HEK293 (cell line): ENCODE measurements at regions not wholly inside any gene's neighbourhood (a gene's known extent, or its start where the extent isn't known, plus 50 kb on each side); places are given as distances from the start of the nearest gene placed in this dataset.

Experiments used
- CTCF ChIA-PET: fragments of 350-600 bp; formaldehyde crosslinking; extraction: SDS; loops from one replicate; lab custom pipeline; 2021; ENCODE audit warnings: antibody characterized with exemption; lab: Yijun Ruan, JAX
- POLR2A ChIA-PET: fragments of 300-600 bp; formaldehyde crosslinking; extraction: SDS; loops from one replicate; lab custom pipeline; 2020; ENCODE audit warnings: antibody characterized with exemption, inconsistent platforms; lab: Yijun Ruan, JAX
- H3K27ac ChIP-seq: fragments of 200-500 bp; sonication (Bioruptor generic); 2 replicates; pipeline ENCODE4 v1.5.1; 2014; ENCODE audit warnings: low read depth, low read length, control low read depth, inconsistent platforms; ENCODE audit errors: extremely low read depth
- H3K36me3 ChIP-seq, 2 experiments: fragments of 200-500 bp in 1 of 2; sonication (Bioruptor generic) in 1 of 2; 1 replicate in 1 of 2; 2 replicates in 1 of 2; pipeline ENCODE4 v1.5.1; 2014 to 2017; ENCODE audit warnings: inconsistent platforms in 2 of 2, low read length in 2 of 2; ENCODE audit not compliant: control insufficient read depth in 2 of 2, insufficient read depth in 1 of 2
- H3K4me1 ChIP-seq: fragments of 200-500 bp; sonication (Bioruptor generic); 2 replicates; pipeline ENCODE4 v1.5.1; 2014; ENCODE audit warnings: mild to moderate bottlenecking, low read length, inconsistent platforms; ENCODE audit not compliant: control insufficient read depth, insufficient read depth
- H3K4me3 ChIP-seq: 2 replicates; pipeline ENCODE4 v1.5.1; 2011; ENCODE audit warnings: low read depth, mild to moderate bottlenecking, control low read depth, low read length, moderate library complexity
- H3K9me3 ChIP-seq: fragments of 200-500 bp; sonication (Bioruptor generic); 2 replicates; pipeline ENCODE4 v1.5.1; 2014; ENCODE audit warnings: low read depth, low read length, inconsistent platforms; ENCODE audit not compliant: control insufficient read depth, insufficient read depth
- GLIS1 ChIP-seq: fragments of 450-650 bp; formaldehyde crosslinking; IDR thresholded peaks from 2 replicates; pipeline ENCODE4 v1.5.1; 2016; ENCODE audit warnings: missing biosample characterization, missing genetic modification characterization
- ZNF10 ChIP-seq: fragments of 450-650 bp; formaldehyde crosslinking; IDR thresholded peaks from 2 replicates; pipeline ENCODE4 v1.5.1; 2017; ENCODE audit warnings: missing biosample characterization, missing genetic modification characterization
- ZNF121 ChIP-seq: fragments of 450-650 bp; formaldehyde crosslinking; IDR thresholded peaks from 2 replicates; pipeline ENCODE4 v1.5.1; 2016; ENCODE audit warnings: missing biosample characterization, missing genetic modification characterization
- ZNF146 ChIP-seq: fragments of 450-650 bp; formaldehyde crosslinking; IDR thresholded peaks from 2 replicates; pipeline ENCODE4 v1.5.1; 2016; ENCODE audit warnings: missing biosample characterization, missing genetic modification characterization
- ZNF223 ChIP-seq: fragments of 450-650 bp; formaldehyde crosslinking; IDR thresholded peaks from 2 replicates; pipeline ENCODE4 v1.5.1; 2016; ENCODE audit warnings: missing biosample characterization, missing genetic modification characterization
- ZNF324 ChIP-seq: fragments of 450-650 bp; formaldehyde crosslinking; IDR thresholded peaks from 2 replicates; pipeline ENCODE4 v1.5.1; 2016; ENCODE audit warnings: missing biosample characterization, missing genetic modification characterization
- ZNF473 ChIP-seq: fragments of 450-650 bp; formaldehyde crosslinking; IDR thresholded peaks from 2 replicates; pipeline ENCODE4 v1.5.1; 2017; ENCODE audit warnings: missing biosample characterization, missing genetic modification characterization
- ZNF558 ChIP-seq: fragments of 450-650 bp; formaldehyde crosslinking; IDR thresholded peaks from 2 replicates; pipeline ENCODE4 v1.5.1; 2016; ENCODE audit warnings: missing biosample characterization, missing genetic modification characterization
- ZNF658 ChIP-seq: fragments of 450-650 bp; formaldehyde crosslinking; IDR thresholded peaks from 2 replicates; pipeline ENCODE4; 2016; ENCODE audit warnings: missing biosample characterization, missing genetic modification characterization
- ZSCAN23 ChIP-seq: fragments of 450-650 bp; formaldehyde crosslinking; IDR thresholded peaks from 2 replicates; pipeline ENCODE4 v1.5.1; 2016; ENCODE audit warnings: missing biosample characterization, missing genetic modification characterization
- TF ChIP-seq, protein P1 (sequence below): fragments of 450-650 bp; formaldehyde crosslinking; IDR thresholded peaks from 2 replicates; pipeline ENCODE4 v1.5.1; 2016; ENCODE audit warnings: missing biosample characterization, missing genetic modification characterization, borderline replicate concordance
- TF ChIP-seq, protein P2 (sequence below): fragments of 450-650 bp; formaldehyde crosslinking; conservative IDR thresholded peaks from 2 replicates; pipeline ENCODE4 v1.5.1; 2016; ENCODE audit warnings: low read depth, missing biosample characterization, missing genetic modification characterization
- TF ChIP-seq, protein P3 (sequence below): fragments of 450-650 bp; formaldehyde crosslinking; IDR thresholded peaks from 2 replicates; pipeline ENCODE4 v1.5.1; 2016; ENCODE audit warnings: missing biosample characterization, missing genetic modification characterization
- TF ChIP-seq, protein P4 (sequence below): fragments of 450-650 bp; formaldehyde crosslinking; IDR thresholded peaks from 2 replicates; pipeline ENCODE4 v1.5.0; 2017; ENCODE audit warnings: missing biosample characterization, missing genetic modification characterization, borderline replicate concordance
- TF ChIP-seq, protein P5 (sequence below): fragments of 450-650 bp; formaldehyde crosslinking; IDR thresholded peaks from 2 replicates; pipeline ENCODE4 v1.5.1; 2016; ENCODE audit warnings: missing biosample characterization, missing genetic modification characterization
- TF ChIP-seq, protein P6 (sequence below): fragments of 450-650 bp; formaldehyde crosslinking; IDR thresholded peaks from 2 replicates; pipeline ENCODE4 v1.5.1; 2016; ENCODE audit warnings: missing biosample characterization, missing genetic modification characterization

DNA sequence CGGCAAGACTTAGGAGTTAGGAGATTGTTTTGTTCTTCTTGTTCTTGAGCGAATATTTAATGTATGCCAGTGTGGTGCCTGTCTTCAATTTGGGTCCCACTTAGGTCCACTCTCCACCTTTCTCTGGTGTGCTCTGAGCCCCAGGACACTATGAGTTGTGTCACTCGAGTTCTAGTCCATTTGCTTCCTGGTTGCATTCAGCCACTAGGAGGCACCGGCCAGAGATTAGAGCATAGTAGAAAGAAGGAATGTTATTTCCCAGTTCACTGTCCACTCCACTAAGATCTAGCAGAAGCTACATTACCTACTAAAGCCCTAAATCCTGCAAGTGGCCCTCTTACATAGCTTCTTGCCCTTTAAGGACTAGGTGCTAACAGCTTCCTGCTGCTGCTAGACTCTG is 326.9 kb downstream of the NAF1 start:
- POLR2A ChIA-PET = no interaction called here
- Histone ChIP-seq H3K36me3 (no peaks in the 10 kb centered on the region), H3K27ac (no peak overlapping the region), H3K4me3 (no peak overlapping the region), H3K9me3 (no peaks in the 10 kb centered on the region), H3K4me1 (no peaks in the 10 kb centered on the region)
- TF ChIP-seq, protein P1, sequence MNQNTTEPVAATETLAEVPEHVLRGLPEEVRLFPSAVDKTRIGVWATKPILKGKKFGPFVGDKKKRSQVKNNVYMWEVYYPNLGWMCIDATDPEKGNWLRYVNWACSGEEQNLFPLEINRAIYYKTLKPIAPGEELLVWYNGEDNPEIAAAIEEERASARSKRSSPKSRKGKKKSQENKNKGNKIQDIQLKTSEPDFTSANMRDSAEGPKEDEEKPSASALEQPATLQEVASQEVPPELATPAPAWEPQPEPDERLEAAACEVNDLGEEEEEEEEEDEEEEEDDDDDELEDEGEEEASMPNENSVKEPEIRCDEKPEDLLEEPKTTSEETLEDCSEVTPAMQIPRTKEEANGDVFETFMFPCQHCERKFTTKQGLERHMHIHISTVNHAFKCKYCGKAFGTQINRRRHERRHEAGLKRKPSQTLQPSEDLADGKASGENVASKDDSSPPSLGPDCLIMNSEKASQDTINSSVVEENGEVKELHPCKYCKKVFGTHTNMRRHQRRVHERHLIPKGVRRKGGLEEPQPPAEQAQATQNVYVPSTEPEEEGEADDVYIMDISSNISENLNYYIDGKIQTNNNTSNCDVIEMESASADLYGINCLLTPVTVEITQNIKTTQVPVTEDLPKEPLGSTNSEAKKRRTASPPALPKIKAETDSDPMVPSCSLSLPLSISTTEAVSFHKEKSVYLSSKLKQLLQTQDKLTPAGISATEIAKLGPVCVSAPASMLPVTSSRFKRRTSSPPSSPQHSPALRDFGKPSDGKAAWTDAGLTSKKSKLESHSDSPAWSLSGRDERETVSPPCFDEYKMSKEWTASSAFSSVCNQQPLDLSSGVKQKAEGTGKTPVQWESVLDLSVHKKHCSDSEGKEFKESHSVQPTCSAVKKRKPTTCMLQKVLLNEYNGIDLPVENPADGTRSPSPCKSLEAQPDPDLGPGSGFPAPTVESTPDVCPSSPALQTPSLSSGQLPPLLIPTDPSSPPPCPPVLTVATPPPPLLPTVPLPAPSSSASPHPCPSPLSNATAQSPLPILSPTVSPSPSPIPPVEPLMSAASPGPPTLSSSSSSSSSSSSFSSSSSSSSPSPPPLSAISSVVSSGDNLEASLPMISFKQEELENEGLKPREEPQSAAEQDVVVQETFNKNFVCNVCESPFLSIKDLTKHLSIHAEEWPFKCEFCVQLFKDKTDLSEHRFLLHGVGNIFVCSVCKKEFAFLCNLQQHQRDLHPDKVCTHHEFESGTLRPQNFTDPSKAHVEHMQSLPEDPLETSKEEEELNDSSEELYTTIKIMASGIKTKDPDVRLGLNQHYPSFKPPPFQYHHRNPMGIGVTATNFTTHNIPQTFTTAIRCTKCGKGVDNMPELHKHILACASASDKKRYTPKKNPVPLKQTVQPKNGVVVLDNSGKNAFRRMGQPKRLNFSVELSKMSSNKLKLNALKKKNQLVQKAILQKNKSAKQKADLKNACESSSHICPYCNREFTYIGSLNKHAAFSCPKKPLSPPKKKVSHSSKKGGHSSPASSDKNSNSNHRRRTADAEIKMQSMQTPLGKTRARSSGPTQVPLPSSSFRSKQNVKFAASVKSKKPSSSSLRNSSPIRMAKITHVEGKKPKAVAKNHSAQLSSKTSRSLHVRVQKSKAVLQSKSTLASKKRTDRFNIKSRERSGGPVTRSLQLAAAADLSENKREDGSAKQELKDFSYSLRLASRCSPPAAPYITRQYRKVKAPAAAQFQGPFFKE (tag by site-specific recombination) = no peak
- TF ChIP-seq ZNF658 (tag by site-specific recombination) (no peak), ZNF146 (tag by site-specific recombination) (no peak)
- TF ChIP-seq, protein P2, sequence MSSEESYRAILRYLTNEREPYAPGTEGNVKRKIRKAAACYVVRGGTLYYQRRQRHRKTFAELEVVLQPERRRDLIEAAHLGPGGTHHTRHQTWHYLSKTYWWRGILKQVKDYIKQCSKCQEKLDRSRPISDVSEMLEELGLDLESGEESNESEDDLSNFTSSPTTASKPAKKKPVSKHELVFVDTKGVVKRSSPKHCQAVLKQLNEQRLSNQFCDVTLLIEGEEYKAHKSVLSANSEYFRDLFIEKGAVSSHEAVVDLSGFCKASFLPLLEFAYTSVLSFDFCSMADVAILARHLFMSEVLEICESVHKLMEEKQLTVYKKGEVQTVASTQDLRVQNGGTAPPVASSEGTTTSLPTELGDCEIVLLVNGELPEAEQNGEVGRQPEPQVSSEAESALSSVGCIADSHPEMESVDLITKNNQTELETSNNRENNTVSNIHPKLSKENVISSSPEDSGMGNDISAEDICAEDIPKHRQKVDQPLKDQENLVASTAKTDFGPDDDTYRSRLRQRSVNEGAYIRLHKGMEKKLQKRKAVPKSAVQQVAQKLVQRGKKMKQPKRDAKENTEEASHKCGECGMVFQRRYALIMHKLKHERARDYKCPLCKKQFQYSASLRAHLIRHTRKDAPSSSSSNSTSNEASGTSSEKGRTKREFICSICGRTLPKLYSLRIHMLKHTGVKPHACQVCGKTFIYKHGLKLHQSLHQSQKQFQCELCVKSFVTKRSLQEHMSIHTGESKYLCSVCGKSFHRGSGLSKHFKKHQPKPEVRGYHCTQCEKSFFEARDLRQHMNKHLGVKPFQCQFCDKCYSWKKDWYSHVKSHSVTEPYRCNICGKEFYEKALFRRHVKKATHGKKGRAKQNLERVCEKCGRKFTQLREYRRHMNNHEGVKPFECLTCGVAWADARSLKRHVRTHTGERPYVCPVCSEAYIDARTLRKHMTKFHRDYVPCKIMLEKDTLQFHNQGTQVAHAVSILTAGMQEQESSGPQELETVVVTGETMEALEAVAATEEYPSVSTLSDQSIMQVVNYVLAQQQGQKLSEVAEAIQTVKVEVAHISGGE (tag by site-specific recombination) = no peak
- TF ChIP-seq, protein P3, sequence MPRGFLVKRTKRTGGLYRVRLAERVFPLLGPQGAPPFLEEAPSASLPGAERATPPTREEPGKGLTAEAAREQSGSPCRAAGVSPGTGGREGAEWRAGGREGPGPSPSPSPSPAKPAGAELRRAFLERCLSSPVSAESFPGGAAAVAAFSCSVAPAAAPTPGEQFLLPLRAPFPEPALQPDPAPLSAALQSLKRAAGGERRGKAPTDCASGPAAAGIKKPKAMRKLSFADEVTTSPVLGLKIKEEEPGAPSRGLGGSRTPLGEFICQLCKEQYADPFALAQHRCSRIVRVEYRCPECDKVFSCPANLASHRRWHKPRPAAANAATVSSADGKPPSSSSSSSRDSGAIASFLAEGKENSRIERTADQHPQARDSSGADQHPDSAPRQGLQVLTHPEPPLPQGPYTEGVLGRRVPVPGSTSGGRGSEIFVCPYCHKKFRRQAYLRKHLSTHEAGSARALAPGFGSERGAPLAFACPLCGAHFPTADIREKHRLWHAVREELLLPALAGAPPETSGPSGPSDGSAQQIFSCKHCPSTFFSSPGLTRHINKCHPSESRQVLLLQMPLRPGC (tag by site-specific recombination) = no peak
- TF ChIP-seq, protein P4, sequence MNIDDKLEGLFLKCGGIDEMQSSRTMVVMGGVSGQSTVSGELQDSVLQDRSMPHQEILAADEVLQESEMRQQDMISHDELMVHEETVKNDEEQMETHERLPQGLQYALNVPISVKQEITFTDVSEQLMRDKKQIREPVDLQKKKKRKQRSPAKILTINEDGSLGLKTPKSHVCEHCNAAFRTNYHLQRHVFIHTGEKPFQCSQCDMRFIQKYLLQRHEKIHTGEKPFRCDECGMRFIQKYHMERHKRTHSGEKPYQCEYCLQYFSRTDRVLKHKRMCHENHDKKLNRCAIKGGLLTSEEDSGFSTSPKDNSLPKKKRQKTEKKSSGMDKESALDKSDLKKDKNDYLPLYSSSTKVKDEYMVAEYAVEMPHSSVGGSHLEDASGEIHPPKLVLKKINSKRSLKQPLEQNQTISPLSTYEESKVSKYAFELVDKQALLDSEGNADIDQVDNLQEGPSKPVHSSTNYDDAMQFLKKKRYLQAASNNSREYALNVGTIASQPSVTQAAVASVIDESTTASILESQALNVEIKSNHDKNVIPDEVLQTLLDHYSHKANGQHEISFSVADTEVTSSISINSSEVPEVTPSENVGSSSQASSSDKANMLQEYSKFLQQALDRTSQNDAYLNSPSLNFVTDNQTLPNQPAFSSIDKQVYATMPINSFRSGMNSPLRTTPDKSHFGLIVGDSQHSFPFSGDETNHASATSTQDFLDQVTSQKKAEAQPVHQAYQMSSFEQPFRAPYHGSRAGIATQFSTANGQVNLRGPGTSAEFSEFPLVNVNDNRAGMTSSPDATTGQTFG (tag by site-specific recombination) = no peak
- CTCF ChIA-PET = no interaction called here

DNA sequence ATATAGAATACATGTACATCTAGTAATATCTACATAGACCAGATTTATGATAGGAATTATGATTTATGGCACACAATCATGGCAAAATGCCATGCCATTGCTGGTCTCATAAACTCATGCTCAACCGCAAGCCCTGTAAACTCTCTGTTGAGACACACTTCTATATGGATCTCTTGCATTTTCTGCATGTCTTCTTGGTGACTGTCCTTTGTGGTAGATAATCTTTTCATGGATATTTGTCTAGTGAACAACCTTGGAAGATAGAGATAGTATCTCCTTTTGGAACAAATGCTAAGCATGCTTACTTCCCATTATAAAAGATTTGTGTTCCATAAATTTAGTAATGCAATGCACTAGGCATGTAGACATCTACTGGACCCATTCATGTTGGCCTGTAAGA is 328.0 kb downstream of the NAF1 start:
- Histone ChIP-seq H3K4me3 (no peak overlapping the region), H3K9me3 (no peaks in the 10 kb centered on the region), H3K36me3 (no peaks in the 10 kb centered on the region), H3K27ac (no peak overlapping the region), H3K4me1 (no peaks in the 10 kb centered on the region)
- ChIA-PET POLR2A (no interaction called here), CTCF (interaction anchor here (0.6 kb wide), 1 partner anchor 203 kb away, joined by 8 read pairs; no protein-coding TSS in a partner anchor)
- TF ChIP-seq ZNF473 (no peak), GLIS1 (no peak), ZNF223 (no peak), ZSCAN23 (tag by site-specific recombination) (no peak), ZNF121 (no peak), ZNF324 (tag by site-specific recombination) (no peak), ZNF558 (no peak), ZNF10 (tag by site-specific recombination) (no peak)
- TF ChIP-seq, protein P5, sequence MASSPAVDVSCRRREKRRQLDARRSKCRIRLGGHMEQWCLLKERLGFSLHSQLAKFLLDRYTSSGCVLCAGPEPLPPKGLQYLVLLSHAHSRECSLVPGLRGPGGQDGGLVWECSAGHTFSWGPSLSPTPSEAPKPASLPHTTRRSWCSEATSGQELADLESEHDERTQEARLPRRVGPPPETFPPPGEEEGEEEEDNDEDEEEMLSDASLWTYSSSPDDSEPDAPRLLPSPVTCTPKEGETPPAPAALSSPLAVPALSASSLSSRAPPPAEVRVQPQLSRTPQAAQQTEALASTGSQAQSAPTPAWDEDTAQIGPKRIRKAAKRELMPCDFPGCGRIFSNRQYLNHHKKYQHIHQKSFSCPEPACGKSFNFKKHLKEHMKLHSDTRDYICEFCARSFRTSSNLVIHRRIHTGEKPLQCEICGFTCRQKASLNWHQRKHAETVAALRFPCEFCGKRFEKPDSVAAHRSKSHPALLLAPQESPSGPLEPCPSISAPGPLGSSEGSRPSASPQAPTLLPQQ (tag by site-specific recombination) = no peak
- TF ChIP-seq, protein P6, sequence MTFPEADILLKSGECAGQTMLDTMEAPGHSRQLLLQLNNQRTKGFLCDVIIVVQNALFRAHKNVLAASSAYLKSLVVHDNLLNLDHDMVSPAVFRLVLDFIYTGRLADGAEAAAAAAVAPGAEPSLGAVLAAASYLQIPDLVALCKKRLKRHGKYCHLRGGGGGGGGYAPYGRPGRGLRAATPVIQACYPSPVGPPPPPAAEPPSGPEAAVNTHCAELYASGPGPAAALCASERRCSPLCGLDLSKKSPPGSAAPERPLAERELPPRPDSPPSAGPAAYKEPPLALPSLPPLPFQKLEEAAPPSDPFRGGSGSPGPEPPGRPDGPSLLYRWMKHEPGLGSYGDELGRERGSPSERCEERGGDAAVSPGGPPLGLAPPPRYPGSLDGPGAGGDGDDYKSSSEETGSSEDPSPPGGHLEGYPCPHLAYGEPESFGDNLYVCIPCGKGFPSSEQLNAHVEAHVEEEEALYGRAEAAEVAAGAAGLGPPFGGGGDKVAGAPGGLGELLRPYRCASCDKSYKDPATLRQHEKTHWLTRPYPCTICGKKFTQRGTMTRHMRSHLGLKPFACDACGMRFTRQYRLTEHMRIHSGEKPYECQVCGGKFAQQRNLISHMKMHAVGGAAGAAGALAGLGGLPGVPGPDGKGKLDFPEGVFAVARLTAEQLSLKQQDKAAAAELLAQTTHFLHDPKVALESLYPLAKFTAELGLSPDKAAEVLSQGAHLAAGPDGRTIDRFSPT (tag by site-specific recombination) = no peak
